ENCODE measurements at regions not wholly inside any gene's neighbourhood (a gene's known extent, or its start where the extent isn't known, plus 50 kb on each side); places are given as distances from the start of the nearest gene placed in this dataset.

DNA sequence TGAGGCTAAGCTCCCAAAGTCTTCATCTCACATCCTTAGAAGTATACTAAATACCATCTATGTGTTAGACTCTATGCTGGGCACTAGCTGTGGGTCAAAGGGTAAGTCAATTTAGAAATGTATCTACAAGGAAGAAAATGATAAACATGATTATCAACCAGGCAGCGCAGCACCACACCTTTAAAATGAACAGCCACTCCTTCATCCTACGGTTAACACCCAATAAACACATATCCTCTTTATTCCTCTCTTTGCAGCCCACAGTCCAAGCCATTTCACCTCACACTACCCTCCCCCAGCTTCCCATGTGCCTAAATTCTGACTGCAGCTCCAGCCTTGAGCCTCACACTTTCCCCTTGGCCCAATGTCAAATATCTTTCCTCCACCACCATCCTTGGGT lies 362.6 kb downstream of the FGFR2 start:
- H3K27ac ChIP-seq (ENCODE audit: low read depth, low read length, severe bottlenecking), result no peak overlapping the region
- 95 to 100% methylated on average over 2 of the region's 2 CpGs for WGBS, 2 experiments (ENCODE audit: insufficient coverage in 2 of 2)
- peaks cover 5% of the 10 kb centered on the region for H3K9me3 ChIP-seq (ENCODE audit: control insufficient read depth, low read length)
- H3K36me3 ChIP-seq (ENCODE audit: control insufficient read depth, insufficient read depth, low read length), result no peaks in the 10 kb centered on the region
- no peak overlapping the region for H3K4me3 ChIP-seq (ENCODE audit: extremely low read depth, insufficient read depth, low read length, poor library complexity, severe bottlenecking)
- H3K4me1 ChIP-seq (ENCODE audit: control insufficient read depth, insufficient read depth, low read length, poor library complexity, severe bottlenecking), result no peaks in the 10 kb centered on the region

DNA sequence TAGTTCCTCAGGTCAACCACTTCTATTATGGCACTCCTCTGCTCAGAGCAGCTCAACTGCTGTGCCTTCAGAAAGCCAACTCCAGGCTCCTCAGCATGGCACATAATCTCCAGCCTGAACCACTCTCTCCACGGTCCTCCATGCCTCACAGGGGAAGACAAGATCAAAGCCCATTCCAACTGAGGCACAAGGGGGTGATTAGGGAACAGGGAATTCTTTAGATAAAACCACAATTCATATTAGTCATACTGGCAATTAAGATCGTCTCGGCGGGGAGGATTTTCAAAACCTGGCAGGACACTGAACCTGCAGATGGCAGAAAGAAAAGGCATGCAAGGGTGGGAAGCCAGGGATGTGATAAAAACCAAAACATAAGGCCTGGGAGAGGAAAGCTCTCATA lies 361.6 kb downstream of the FGFR2 start:
- Histone ChIP-seq H3K36me3 (ENCODE audit: control insufficient read depth, insufficient read depth, low read length) (no peaks in the 10 kb centered on the region), H3K9me3 (ENCODE audit: control insufficient read depth, low read length) (peaks cover 5% of the 10 kb centered on the region), H3K27ac (ENCODE audit: low read depth, low read length, severe bottlenecking) (no peak overlapping the region), H3K4me1 (ENCODE audit: control insufficient read depth, insufficient read depth, low read length, poor library complexity, severe bottlenecking) (no peaks in the 10 kb centered on the region), H3K4me3 (ENCODE audit: extremely low read depth, insufficient read depth, low read length, poor library complexity, severe bottlenecking) (no peak overlapping the region)
- no CpG with 5 or more reads among the region's 4 CpGs for WGBS, 2 experiments (ENCODE audit: insufficient coverage in 2 of 2)

DNA sequence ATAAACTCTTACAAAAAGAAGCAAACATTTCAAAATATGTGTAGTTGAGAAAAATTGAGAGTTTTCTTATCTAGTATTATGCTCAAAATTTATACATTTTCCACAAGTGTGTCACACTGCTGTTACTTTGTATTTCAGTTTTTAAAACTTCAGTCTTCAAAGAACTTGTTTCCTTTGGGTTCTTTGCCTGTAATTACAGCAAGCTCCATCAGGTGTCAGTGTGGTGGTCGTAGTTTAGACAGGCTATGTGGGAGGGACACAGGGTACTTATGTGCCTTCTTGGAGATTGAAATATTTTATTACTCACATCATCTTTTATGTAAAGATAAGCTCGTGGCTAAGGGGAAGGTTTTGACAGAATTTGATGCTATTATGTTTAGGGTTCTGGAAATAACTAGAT lies 360.5 kb downstream of the FGFR2 start:
- WGBS, 2 experiments (ENCODE audit: insufficient coverage in 2 of 2), result no CpG with 5 or more reads among the region's 2 CpGs
- H3K4me3 ChIP-seq (ENCODE audit: extremely low read depth, insufficient read depth, low read length, poor library complexity, severe bottlenecking), result no peak overlapping the region

DNA sequence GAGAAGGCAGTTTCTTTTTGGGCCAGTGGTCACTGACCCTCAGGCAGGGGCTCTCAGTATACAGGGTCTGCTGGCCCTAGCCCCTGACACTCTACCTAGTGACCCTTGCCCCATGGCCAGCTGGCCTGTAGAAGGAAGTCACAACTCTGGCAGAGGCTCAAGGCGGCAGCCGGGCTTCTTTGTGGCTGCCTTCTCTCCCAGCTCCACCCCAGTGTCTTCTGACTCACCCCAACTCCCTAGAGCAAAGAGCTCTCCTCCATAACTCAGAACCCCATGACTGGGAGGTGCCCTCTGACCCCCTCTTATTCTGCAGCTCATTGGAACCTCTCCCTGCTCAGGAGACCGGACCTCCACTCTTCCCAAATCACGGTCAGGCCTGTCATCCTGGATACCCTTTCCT lies 358.2 kb downstream of the FGFR2 start:
- Histone ChIP-seq H3K4me1 (ENCODE audit: control insufficient read depth, insufficient read depth, low read length, poor library complexity, severe bottlenecking) (no peaks in the 10 kb centered on the region), H3K9me3 (ENCODE audit: control insufficient read depth, low read length) (peaks cover 5% of the 10 kb centered on the region), H3K36me3 (ENCODE audit: control insufficient read depth, insufficient read depth, low read length) (no peaks in the 10 kb centered on the region), H3K4me3 (ENCODE audit: extremely low read depth, insufficient read depth, low read length, poor library complexity, severe bottlenecking) (no peak overlapping the region), H3K27ac (ENCODE audit: low read depth, low read length, severe bottlenecking) (no peak overlapping the region)
- WGBS, 2 experiments (ENCODE audit: insufficient coverage in 2 of 2), result 87 to 96% methylated on average over 4 of the region's 4 CpGs

More for the DNA sequence above, 360.5 kb downstream of the FGFR2 start:
- peaks cover 5% of the 10 kb centered on the region for H3K9me3 ChIP-seq (ENCODE audit: control insufficient read depth, low read length)
- H3K27ac ChIP-seq (ENCODE audit: low read depth, low read length, severe bottlenecking), result no peak overlapping the region
- H3K36me3 ChIP-seq (ENCODE audit: control insufficient read depth, insufficient read depth, low read length), result no peaks in the 10 kb centered on the region
- H3K4me1 ChIP-seq (ENCODE audit: control insufficient read depth, insufficient read depth, low read length, poor library complexity, severe bottlenecking), result no peaks in the 10 kb centered on the region

DNA sequence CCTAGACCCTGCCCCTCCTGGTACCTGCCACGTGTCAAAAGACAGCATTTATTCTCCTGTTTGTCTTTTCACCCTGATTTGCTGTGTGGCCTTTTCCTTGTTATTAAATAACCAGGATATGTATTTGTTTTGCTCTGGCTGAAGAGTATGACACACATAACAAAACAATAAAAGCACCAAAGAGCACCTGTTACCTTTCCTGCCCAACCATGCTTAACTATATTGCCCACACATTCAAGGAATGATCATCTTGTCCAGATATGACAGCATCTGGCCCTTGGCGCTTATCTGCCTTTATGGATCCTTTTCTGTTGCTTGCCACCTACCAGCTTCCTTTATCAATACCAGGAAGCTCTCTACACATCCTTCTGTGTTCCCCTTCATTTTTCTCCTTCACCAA lies 357.7 kb downstream of the FGFR2 start:
- Histone ChIP-seq H3K4me3 (ENCODE audit: extremely low read depth, insufficient read depth, low read length, poor library complexity, severe bottlenecking) (no peak overlapping the region), H3K27ac (ENCODE audit: low read depth, low read length, severe bottlenecking) (no peak overlapping the region), H3K9me3 (ENCODE audit: control insufficient read depth, low read length) (peaks cover 5% of the 10 kb centered on the region), H3K4me1 (ENCODE audit: control insufficient read depth, insufficient read depth, low read length, poor library complexity, severe bottlenecking) (no peaks in the 10 kb centered on the region), H3K36me3 (ENCODE audit: control insufficient read depth, insufficient read depth, low read length) (no peaks in the 10 kb centered on the region)
- 94 to 100% methylated on average over 1 of the region's 2 CpGs for WGBS, 2 experiments (ENCODE audit: insufficient coverage in 2 of 2)

DNA sequence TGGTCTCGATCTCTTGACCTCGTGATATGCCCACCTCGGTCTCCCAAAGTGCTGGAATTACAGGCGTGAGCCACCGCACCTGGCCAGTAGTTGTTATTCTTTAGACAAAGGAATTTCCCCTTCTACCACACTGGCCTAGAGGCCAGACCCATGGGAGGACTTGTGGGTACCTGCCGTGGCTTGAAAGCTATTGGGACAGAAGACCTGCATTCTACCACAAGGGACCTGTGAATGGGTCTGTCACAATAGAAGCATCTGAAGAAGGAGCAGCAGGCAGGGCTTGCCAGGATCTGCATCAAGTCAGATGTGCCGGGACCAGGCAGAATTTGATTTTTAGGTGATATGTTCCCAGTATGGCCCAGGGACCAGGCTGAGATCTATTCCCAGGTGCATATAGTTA lies 356.9 kb downstream of the FGFR2 start:
- no peak overlapping the region for H3K27ac ChIP-seq (ENCODE audit: low read depth, low read length, severe bottlenecking)
- WGBS, 2 experiments (ENCODE audit: insufficient coverage in 2 of 2), result 91 to 97% methylated on average over 3 to 5 of the region's 7 CpGs
- peaks cover 5% of the 10 kb centered on the region for H3K9me3 ChIP-seq (ENCODE audit: control insufficient read depth, low read length)
- H3K36me3 ChIP-seq (ENCODE audit: control insufficient read depth, insufficient read depth, low read length), result no peaks in the 10 kb centered on the region
- no peak overlapping the region for H3K4me3 ChIP-seq (ENCODE audit: extremely low read depth, insufficient read depth, low read length, poor library complexity, severe bottlenecking)
- no peaks in the 10 kb centered on the region for H3K4me1 ChIP-seq (ENCODE audit: control insufficient read depth, insufficient read depth, low read length, poor library complexity, severe bottlenecking)

DNA sequence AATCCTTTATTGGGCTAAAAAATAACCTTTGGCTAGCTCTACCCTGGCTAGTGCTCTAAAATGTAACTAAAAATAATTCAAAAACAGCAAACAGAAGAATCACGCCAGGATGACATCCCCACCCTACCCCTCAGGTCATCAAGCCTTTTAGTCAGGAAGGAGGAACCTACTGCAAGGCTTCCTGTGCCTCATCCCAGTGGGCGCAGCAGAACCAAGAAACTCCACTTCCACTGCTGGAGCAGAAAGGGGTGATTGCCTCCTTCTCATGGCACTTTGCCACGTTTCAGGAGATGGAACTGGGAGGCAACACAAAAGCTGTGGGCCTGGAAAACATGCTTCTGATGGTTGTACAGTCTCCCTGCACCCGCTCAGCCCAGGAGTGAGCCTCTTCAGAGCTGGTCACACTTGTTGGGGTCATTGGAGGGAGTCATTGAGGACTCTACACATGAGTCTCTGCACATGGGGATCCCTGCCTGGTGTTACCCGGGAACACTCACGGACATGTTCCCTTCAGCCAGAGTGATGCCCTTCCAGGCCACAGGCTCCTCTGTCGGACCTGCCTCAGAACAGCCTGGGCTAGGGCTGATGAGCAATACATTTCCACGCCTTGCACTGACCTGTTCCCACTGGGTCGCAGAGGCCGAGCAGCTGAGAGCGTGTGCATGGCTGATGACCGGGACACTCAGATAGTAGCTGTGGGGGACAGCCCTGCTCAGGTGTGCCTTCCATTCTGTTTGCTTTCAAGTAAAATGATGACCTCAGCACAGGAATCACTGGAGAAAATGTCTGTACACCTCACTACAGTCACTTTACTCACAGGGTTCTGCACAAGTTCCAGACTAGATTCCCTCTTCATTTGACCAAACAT lies 355.3 kb downstream of the FGFR2 start:
- Histone ChIP-seq H3K4me3 (ENCODE audit: extremely low read depth, insufficient read depth, low read length, poor library complexity, severe bottlenecking) (no peak overlapping the region), H3K36me3 (ENCODE audit: control insufficient read depth, insufficient read depth, low read length) (no peaks in the 10 kb centered on the region), H3K27ac (ENCODE audit: low read depth, low read length, severe bottlenecking) (no peak overlapping the region), H3K9me3 (ENCODE audit: control insufficient read depth, low read length) (no peaks in the 10 kb centered on the region), H3K4me1 (ENCODE audit: control insufficient read depth, insufficient read depth, low read length, poor library complexity, severe bottlenecking) (no peaks in the 10 kb centered on the region)
- WGBS, 2 experiments (ENCODE audit: insufficient coverage in 2 of 2), result 80 to 90% methylated on average over 10 to 12 of the region's 12 CpGs

DNA sequence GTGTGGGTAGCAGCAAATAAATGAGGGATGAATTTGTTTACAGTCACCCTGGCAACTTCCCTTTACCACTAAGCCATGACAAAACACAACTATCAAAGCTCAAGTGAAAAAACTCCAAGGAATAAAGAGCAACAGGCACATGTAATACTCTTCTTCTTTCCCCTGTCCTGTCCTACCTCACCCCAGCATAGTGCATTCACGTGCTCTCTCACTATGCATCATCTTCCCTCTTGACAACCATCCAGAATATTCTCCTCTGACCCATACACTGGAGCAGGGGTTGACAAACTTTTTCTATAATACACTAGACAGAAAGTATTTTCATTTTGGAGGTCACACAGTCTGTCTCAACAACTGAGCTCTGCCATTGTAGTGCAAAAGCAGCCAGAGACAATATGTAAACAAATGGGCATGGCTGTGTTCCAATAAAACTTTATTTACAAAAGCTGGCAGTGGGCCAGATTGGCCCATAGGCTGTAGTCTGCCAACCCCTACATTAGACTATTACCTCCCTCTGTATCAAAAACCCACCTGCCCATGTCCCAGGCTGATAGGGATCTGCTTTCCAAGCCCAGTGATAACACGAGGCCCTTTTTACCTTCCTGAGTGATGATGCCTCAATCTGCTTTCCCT lies 354.5 kb downstream of the FGFR2 start:
- Histone ChIP-seq H3K4me1 (ENCODE audit: control insufficient read depth, insufficient read depth, low read length, poor library complexity, severe bottlenecking) (no peaks in the 10 kb centered on the region), H3K4me3 (ENCODE audit: extremely low read depth, insufficient read depth, low read length, poor library complexity, severe bottlenecking) (no peak overlapping the region), H3K9me3 (ENCODE audit: control insufficient read depth, low read length) (no peaks in the 10 kb centered on the region), H3K36me3 (ENCODE audit: control insufficient read depth, insufficient read depth, low read length) (no peaks in the 10 kb centered on the region), H3K27ac (ENCODE audit: low read depth, low read length, severe bottlenecking) (no peak overlapping the region)
- WGBS, 2 experiments (ENCODE audit: insufficient coverage in 2 of 2), result 85 to 92% methylated on average over 1 to 2 of the region's 2 CpGs

DNA sequence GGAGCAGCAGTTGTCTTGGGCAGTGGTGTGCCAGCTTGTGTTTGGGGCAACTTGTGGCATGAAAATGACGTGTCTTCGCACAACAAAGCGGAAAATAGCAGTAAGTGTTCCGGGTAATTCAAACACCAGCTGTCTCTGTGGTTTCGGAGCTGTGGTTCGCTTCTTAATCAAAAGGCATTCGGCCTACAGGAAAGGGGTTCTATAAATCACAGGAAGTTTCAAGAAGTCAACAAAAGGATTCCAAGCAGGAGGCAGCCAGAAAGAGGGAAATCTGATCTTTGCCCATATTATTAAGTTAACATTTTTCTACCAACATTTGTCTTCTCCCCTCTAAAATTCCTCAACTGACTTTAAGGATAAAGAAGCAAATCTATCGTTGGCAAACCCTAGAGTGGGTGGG lies 353.4 kb downstream of the FGFR2 start:
- no peak overlapping the region for H3K27ac ChIP-seq (ENCODE audit: low read depth, low read length, severe bottlenecking)
- H3K9me3 ChIP-seq (ENCODE audit: control insufficient read depth, low read length), result no peaks in the 10 kb centered on the region
- no peak overlapping the region for H3K4me3 ChIP-seq (ENCODE audit: extremely low read depth, insufficient read depth, low read length, poor library complexity, severe bottlenecking)
- no peaks in the 10 kb centered on the region for H3K4me1 ChIP-seq (ENCODE audit: control insufficient read depth, insufficient read depth, low read length, poor library complexity, severe bottlenecking)
- H3K36me3 ChIP-seq (ENCODE audit: control insufficient read depth, insufficient read depth, low read length), result no peaks in the 10 kb centered on the region
- WGBS, 2 experiments (ENCODE audit: insufficient coverage in 2 of 2), result 91 to 96% methylated on average over 7 of the region's 8 CpGs

DNA sequence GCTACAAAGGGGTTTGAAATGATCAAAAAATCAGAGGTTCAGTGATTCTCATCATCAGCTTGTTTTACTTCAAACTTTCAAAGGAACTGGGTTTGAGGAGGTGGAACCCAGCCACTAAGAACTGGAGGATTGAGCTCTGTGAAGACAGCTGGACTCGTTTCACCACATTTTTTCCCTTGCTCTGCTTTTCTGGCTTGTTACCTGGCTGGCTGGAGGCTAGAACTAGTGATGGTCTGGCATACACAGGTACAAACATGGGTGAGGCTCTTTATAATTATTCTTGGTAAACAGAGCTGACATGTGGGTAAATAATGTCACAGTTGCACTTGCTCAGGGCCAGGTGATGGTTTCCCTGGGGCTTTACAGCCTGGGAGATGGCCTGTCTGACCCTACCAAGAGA lies 352.5 kb downstream of the FGFR2 start:
- no peak overlapping the region for H3K27ac ChIP-seq (ENCODE audit: low read depth, low read length, severe bottlenecking)
- no peak overlapping the region for H3K4me3 ChIP-seq (ENCODE audit: extremely low read depth, insufficient read depth, low read length, poor library complexity, severe bottlenecking)
- WGBS, 2 experiments (ENCODE audit: insufficient coverage in 2 of 2), result 83% methylated on average over 1 of the region's 1 CpG; no CpG with 5 or more reads in 1 of the 2 experiments
- no peaks in the 10 kb centered on the region for H3K4me1 ChIP-seq (ENCODE audit: control insufficient read depth, insufficient read depth, low read length, poor library complexity, severe bottlenecking)
- H3K36me3 ChIP-seq (ENCODE audit: control insufficient read depth, insufficient read depth, low read length), result no peaks in the 10 kb centered on the region
- H3K9me3 ChIP-seq (ENCODE audit: control insufficient read depth, low read length), result no peaks in the 10 kb centered on the region

DNA sequence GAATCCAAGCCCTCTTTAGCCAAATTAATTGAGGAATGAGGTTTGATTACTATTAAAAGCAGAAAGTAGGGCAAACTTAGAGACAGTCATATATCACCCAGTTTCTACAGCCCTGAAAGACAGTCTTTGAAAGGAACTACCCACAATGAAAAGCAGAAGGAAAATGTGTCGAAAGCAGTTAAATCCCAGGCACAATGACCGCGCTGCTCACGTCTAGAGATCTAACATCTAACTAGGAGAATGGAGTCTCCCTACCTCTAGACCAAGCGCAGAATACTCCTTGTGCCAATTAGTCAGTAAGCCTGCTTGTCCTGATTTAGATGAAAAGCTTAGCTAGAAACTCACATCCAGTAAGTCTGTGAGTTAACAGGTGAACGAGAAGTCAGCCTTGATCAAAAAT lies 350.0 kb downstream of the FGFR2 start:
- no peak overlapping the region for H3K27ac ChIP-seq (ENCODE audit: low read depth, low read length, severe bottlenecking)
- WGBS, 2 experiments (ENCODE audit: insufficient coverage in 2 of 2), result 98 to 100% methylated on average over 1 to 5 of the region's 6 CpGs

More for the DNA sequence above, 350.0 kb downstream of the FGFR2 start:
- no peaks in the 10 kb centered on the region for H3K36me3 ChIP-seq (ENCODE audit: control insufficient read depth, insufficient read depth, low read length)
- no peaks in the 10 kb centered on the region for H3K4me1 ChIP-seq (ENCODE audit: control insufficient read depth, insufficient read depth, low read length, poor library complexity, severe bottlenecking)
- H3K9me3 ChIP-seq (ENCODE audit: control insufficient read depth, low read length), result no peaks in the 10 kb centered on the region
- H3K4me3 ChIP-seq (ENCODE audit: extremely low read depth, insufficient read depth, low read length, poor library complexity, severe bottlenecking), result no peak overlapping the region
